GM13976 (cell line): ENCODE measurements at regions not wholly inside any gene's neighbourhood (a gene's known extent, or its start where the extent isn't known, plus 50 kb on each side); places are given as distances from the start of the nearest gene placed in this dataset.

Experiments
- DNase-seq: peaks from one replicate; pipeline ENCODE4 v3.0.0; 2012; ENCODE audit warnings: low spot score
- in situ Hi-C: fragments of 300-500 bp; cut with MboI; formaldehyde crosslinking; loops from one replicate; pipeline ENCODE4 v1.12.0; 2022; ENCODE audit warnings: low sequenced_read_pairs, mixed read lengths, inconsistent platforms; ENCODE audit not compliant: unreplicated experiment
- TF ChIP-seq, protein P1 (sequence below): IDR thresholded peaks from 2 replicates; pipeline ENCODE4 v1.5.1; 2012; ENCODE audit warnings: borderline replicate concordance, mild to moderate bottlenecking; ENCODE audit not compliant: insufficient read depth; ENCODE audit errors: extremely low read depth, missing control alignments, control extremely low read depth

DNA sequence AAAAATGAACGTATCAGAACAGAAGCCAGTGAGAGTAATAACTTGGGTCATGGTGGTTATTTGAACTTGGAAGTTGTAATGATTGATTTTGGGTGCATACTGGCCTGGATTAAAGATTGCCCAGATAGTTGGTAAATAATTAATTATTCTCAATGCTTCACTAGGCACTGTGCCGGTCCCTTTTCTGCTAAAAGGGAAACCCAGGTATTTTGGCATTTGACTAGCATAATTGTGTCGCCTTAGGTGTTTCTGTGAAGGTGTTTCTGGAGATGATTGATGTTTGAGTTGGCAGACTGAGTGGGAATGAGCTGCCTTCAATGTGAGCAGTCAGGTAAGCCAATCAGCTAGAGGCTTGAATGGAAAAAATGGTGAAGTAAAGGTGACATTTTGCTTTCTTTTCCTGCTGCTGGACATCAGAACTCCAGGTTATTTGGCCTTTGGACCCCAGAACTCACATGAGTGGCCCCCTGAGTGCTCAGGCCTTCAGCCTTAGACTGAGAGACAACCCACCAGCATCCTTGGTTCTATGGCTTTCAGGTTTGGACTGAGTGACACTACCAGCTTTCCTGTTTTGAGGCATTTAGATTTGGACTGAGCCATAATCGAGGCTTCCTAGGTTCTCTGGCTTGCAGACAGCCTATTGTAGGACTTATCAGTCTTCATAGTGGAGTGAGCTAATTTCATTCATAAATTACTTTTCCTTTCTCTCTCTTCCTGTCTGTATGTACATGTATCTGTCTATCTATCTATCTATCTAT, 120.7 kb upstream of the PAPPA start:
- in situ Hi-C loops: no loop called here
- no peak for DNase-seq
- TF ChIP-seq, protein P1, sequence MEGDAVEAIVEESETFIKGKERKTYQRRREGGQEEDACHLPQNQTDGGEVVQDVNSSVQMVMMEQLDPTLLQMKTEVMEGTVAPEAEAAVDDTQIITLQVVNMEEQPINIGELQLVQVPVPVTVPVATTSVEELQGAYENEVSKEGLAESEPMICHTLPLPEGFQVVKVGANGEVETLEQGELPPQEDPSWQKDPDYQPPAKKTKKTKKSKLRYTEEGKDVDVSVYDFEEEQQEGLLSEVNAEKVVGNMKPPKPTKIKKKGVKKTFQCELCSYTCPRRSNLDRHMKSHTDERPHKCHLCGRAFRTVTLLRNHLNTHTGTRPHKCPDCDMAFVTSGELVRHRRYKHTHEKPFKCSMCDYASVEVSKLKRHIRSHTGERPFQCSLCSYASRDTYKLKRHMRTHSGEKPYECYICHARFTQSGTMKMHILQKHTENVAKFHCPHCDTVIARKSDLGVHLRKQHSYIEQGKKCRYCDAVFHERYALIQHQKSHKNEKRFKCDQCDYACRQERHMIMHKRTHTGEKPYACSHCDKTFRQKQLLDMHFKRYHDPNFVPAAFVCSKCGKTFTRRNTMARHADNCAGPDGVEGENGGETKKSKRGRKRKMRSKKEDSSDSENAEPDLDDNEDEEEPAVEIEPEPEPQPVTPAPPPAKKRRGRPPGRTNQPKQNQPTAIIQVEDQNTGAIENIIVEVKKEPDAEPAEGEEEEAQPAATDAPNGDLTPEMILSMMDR: no peak

DNA sequence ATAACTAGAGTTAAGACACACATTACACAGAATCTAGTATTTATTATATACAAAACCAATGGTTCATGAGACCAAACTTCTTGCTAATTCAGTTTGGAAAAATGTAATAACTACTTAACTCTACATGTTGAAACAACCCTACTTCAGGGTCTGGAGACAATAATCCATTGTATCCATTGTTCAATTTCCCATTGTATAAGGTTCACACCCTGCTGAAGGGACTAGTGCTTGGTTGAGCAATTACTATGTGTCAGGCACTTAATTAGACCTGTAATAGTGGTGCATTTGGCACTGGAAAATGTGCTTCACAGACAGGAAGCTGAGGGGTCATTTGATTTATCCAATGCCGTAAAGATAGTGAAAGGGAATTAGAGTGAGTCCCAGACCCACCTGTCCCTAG, 114.3 kb upstream of the PAPPA start:
- DNase-seq: no peak
- in situ Hi-C loops: no loop called here
- TF ChIP-seq, protein P1: no peak

- DNase-seq: no peak
- in situ Hi-C loops: no loop called here
- TF ChIP-seq, protein P1: no peak
Measured at GRCh38 chr9:116039893-116040292, 113.7 kb upstream of the PAPPA start.

DNA sequence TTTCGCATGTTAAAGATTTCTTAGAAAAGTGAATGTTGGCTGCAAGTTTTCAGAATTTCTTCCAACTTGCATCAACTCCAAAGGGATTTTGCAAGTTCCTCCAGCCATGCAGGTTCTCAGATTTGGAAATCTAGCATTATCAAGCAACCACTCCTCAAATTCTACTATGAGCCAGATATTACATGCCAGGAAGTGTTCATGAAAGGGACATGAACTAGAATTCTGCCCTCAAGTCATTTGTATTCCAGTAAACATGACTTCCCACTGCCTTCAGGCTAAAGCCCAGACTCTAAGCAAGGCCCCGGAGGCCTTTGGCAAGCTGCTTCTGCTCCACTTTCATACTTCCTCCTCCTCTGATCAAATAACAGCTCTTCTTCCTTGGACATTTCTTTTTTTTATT, 111.3 kb upstream of the PAPPA start:
- DNase-seq: no peak
- in situ Hi-C loops: no loop called here
- TF ChIP-seq, protein P1: no peak

DNA sequence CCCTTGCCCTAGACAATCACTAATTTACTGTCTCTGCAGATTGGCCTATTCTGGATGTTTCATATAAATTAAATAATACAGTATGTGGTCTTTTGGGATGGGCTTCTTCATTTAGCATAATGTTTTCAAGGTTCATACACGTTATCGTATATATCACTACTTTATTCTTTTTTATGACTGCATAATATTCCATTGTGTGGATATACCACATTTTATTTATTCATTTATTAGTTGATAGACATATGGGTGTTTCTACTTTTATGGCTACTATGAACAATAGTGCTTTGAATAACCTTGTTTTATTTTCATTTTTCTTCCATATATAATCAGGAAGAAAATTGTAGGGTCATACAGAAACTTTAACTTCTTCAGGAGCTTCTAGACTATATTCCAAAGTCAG, 108.5 kb upstream of the PAPPA start:
- DNase-seq: no peak
- in situ Hi-C loops: no loop called here
- TF ChIP-seq, protein P1: no peak

- TF ChIP-seq, protein P1: no peak
- no peak for DNase-seq
- in situ Hi-C loops: no loop called here
Measured at GRCh38 chr9:116048081-116048480, 105.5 kb upstream of the PAPPA start.

- no peak for DNase-seq
Measured at GRCh38 chr9:116049456-116049855, 104.1 kb upstream of the PAPPA start.

More at GRCh38 chr9:116049456-116049855, 104.1 kb upstream of the PAPPA start:
- in situ Hi-C loops: no loop called here
- TF ChIP-seq, protein P1: no peak
